Bronchial epithelial cell (primary cell): ENCODE measurements at regions not wholly inside any gene's neighbourhood (a gene's known extent, or its start where the extent isn't known, plus 50 kb on each side); places are given as distances from the start of the nearest gene placed in this dataset.

ENCODE experiments used
- DNase-seq: peaks from one replicate; pipeline ENCODE4 v3.0.0-alpha.2; 2010; ENCODE audit warnings: low read depth
- FAIRE-seq: peaks from 2 replicates; lab custom pipeline; 2011; peaks lifted over from hg19 to GRCh38; lab: Jason Lieb, UNC
- H3K27me3 ChIP-seq: 2 replicates; pipeline ENCODE4 v1.5.1; 2011; ENCODE audit warnings: low read length; ENCODE audit not compliant: control insufficient read depth, insufficient read depth
- H3K36me3 ChIP-seq: 2 replicates; pipeline ENCODE4 v1.5.1; 2011; ENCODE audit warnings: low read length; ENCODE audit not compliant: control insufficient read depth, insufficient read depth
- H3K4me3 ChIP-seq: 2 replicates; pipeline ENCODE4 v1.5.1; 2011; ENCODE audit warnings: mild to moderate bottlenecking, low read depth, low read length, control low read depth
- TF ChIP-seq, protein P1 (sequence below): IDR thresholded peaks from 2 replicates; pipeline ENCODE4 v1.5.1; 2011; ENCODE audit warnings: mild to moderate bottlenecking, moderate library complexity, low read length, control low read depth, inconsistent platforms; ENCODE audit not compliant: insufficient read depth, severe bottlenecking

DNA sequence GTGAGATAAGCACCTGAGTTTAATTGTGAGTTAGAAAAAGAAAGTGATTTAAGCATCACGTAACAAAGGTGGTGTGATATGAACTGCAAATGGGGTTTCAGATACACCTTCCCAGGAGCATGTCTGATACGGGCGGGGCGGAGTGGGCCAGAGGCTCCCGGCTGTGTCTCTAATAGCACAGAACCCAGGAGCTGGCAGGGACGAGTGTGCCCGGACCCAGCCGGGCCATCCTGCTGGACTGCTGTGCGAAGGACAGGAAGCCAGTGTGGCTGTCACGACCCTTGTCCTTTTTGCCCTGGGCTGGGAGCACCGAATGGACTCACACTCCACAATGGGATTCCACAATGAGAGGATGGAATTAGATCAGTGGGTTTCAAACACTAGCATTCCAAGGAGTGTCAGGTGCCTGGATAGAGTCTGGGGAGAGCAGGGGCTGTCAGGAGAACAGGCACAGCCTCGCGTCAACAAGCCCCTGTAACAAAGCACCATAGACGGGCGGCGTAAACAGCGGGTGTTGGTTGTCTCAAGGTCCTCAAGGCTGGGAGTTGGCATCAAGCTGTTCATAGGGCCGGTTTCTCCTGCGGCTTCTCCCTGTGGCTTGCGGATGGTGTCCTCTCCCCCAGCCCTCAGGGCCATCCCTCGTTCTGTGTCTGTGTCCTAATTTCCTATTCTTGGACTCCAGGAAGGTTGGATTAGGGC is 242.6 kb upstream of the PITRM1 start:
- DNase-seq = no peak
- TF ChIP-seq, protein P1, sequence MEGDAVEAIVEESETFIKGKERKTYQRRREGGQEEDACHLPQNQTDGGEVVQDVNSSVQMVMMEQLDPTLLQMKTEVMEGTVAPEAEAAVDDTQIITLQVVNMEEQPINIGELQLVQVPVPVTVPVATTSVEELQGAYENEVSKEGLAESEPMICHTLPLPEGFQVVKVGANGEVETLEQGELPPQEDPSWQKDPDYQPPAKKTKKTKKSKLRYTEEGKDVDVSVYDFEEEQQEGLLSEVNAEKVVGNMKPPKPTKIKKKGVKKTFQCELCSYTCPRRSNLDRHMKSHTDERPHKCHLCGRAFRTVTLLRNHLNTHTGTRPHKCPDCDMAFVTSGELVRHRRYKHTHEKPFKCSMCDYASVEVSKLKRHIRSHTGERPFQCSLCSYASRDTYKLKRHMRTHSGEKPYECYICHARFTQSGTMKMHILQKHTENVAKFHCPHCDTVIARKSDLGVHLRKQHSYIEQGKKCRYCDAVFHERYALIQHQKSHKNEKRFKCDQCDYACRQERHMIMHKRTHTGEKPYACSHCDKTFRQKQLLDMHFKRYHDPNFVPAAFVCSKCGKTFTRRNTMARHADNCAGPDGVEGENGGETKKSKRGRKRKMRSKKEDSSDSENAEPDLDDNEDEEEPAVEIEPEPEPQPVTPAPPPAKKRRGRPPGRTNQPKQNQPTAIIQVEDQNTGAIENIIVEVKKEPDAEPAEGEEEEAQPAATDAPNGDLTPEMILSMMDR = no peak
- H3K27me3 ChIP-seq = no peaks in the 10 kb centered on the region
- no peak overlapping the region for H3K4me3 ChIP-seq
- no peaks in the 10 kb centered on the region for H3K36me3 ChIP-seq
- no peak for FAIRE-seq

- Histone ChIP-seq H3K36me3 (no peaks in the 10 kb centered on the region), H3K4me3 (no peak overlapping the region), H3K27me3 (no peaks in the 10 kb centered on the region)
- TF ChIP-seq, protein P1 = no peak
- FAIRE-seq (no peak), DNase-seq (no peak)
These were observed 242.1 kb upstream of the PITRM1 start for GRCh38 chr10:3414667-3415023.

- no peaks in the 10 kb centered on the region for H3K36me3 ChIP-seq
- no peak overlapping the region for H3K4me3 ChIP-seq
- TF ChIP-seq, protein P1 = no peak
- no peak for FAIRE-seq
- no peaks in the 10 kb centered on the region for H3K27me3 ChIP-seq
- no peak for DNase-seq
These were observed 241.5 kb upstream of the PITRM1 start for GRCh38 chr10:3413937-3414666.

DNA sequence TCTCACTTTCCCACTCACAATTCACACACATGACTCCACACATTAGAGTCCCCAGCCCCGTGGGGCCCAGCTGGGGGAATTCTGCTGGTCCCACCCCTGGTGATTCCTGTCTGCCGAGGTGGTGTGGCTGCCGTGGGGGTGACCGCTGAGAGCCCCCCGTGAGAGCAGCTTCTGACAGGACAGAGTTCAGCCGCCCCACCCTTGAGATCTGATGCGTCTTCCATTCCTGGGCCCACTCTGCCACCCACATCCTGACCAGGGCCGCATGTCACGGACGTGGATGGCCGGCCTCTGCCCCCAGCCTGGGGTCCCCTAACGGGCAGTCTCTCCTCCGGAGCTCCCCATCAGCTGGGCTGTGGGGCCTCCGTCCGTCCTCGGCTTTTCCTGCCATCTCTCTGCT is 240.1 kb upstream of the PITRM1 start:
- Histone ChIP-seq H3K27me3 (no peaks in the 10 kb centered on the region), H3K4me3 (no peak overlapping the region), H3K36me3 (no peaks in the 10 kb centered on the region)
- no peak for FAIRE-seq
- no peak for DNase-seq
- TF ChIP-seq, protein P1 = no peak

DNA sequence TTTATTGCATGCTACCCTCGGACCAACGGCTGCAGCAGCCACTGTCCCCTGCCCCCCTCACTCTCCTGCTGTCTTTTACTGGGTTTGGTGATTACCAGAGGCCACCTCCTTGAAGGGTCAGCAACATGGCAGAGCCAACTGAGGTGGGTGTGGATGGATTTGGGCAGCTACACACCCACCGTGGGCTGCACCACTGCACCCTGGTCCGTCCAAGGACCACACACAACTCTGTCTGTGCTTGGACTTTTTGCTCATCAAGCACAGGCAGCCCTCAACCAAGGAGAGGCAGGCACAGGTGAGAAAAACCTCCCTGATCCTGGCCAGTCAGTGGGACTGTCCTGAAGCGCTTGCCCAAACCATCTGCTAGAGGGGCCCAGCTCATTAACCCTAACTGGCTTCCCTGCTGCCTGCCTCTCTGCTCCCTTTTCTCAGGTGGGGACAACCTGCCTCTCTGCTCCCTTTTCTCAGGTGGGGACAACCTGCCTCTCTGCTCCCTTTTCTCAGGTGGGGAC is 239.5 kb upstream of the PITRM1 start:
- DNase-seq = no peak
- FAIRE-seq = no peak
- Histone ChIP-seq H3K27me3 (no peaks in the 10 kb centered on the region), H3K4me3 (no peak overlapping the region), H3K36me3 (no peaks in the 10 kb centered on the region)
- TF ChIP-seq, protein P1 = no peak
